Hepatocyte (in vitro differentiated cells): ENCODE measurements at regions not wholly inside any gene's neighbourhood (a gene's known extent, or its start where the extent isn't known, plus 50 kb on each side); places are given as distances from the start of the nearest gene placed in this dataset.

Source experiments
- CTCF ChIP-seq: fragments of 200-600 bp; sonication (generic); IDR thresholded peaks from 2 replicates; pipeline ENCODE4 v1.5.1; 2016; ENCODE audit warnings: antibody characterized with exemption, mild to moderate bottlenecking; ENCODE audit not compliant: poor library complexity
- EZH2 ChIP-seq: fragments of 200-600 bp; sonication (generic); IDR thresholded peaks from 2 replicates; pipeline ENCODE4 v1.6.1; 2016; ENCODE audit warnings: antibody characterized with exemption, mild to moderate bottlenecking, borderline replicate concordance

- no peak for TF ChIP-seq EZH2
- TF ChIP-seq CTCF = no peak
Observed at GRCh38 chr3:66572090-66572675, 71.4 kb upstream of the LRIG1 start.
